ENCODE measurements at regions not wholly inside any gene's neighbourhood (a gene's known extent, or its start where the extent isn't known, plus 50 kb on each side); places are given as distances from the start of the nearest gene placed in this dataset.

GRCh38 chr6:109303164-109303563 lies 79.1 kb downstream of the CD164 start:
- TF ChIP-seq, protein P1, sequence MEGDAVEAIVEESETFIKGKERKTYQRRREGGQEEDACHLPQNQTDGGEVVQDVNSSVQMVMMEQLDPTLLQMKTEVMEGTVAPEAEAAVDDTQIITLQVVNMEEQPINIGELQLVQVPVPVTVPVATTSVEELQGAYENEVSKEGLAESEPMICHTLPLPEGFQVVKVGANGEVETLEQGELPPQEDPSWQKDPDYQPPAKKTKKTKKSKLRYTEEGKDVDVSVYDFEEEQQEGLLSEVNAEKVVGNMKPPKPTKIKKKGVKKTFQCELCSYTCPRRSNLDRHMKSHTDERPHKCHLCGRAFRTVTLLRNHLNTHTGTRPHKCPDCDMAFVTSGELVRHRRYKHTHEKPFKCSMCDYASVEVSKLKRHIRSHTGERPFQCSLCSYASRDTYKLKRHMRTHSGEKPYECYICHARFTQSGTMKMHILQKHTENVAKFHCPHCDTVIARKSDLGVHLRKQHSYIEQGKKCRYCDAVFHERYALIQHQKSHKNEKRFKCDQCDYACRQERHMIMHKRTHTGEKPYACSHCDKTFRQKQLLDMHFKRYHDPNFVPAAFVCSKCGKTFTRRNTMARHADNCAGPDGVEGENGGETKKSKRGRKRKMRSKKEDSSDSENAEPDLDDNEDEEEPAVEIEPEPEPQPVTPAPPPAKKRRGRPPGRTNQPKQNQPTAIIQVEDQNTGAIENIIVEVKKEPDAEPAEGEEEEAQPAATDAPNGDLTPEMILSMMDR (tag by site-specific recombination; IDR thresholded peaks at IDR 0.05), result no peak
- TF ChIP-seq SP2 (tag by site-specific recombination; IDR thresholded peaks at IDR 0.05), result no peak
- TF ChIP-seq ZNF426 (tag by site-specific recombination; IDR thresholded peaks at IDR 0.05), result no peak
- no peak for TF ChIP-seq ZNF24 (tag by site-specific recombination; IDR thresholded peaks at IDR 0.05)
- no peak for TF ChIP-seq KLF16 (tag by site-specific recombination; IDR thresholded peaks at IDR 0.05)
- TF ChIP-seq, protein P2, sequence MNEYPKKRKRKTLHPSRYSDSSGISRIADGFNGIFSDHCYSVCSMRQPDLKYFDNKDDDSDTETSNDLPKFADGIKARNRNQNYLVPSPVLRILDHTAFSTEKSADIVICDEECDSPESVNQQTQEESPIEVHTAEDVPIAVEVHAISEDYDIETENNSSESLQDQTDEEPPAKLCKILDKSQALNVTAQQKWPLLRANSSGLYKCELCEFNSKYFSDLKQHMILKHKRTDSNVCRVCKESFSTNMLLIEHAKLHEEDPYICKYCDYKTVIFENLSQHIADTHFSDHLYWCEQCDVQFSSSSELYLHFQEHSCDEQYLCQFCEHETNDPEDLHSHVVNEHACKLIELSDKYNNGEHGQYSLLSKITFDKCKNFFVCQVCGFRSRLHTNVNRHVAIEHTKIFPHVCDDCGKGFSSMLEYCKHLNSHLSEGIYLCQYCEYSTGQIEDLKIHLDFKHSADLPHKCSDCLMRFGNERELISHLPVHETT (tag by site-specific recombination; IDR thresholded peaks at IDR 0.05), result no peak
- no peak for TF ChIP-seq ZNF777 (tag by site-specific recombination; IDR thresholded peaks at IDR 0.05; ENCODE audit: borderline replicate concordance)
- no peak for TF ChIP-seq BCL6B (tag by site-specific recombination; IDR thresholded peaks at IDR 0.05)
- TF ChIP-seq TRIM28 (IDR thresholded peaks at IDR 0.05; ENCODE audit: borderline replicate concordance, low read length), result no peak
